ENCODE measurements at regions not wholly inside any gene's neighbourhood (a gene's known extent, or its start where the extent isn't known, plus 50 kb on each side); places are given as distances from the start of the nearest gene placed in this dataset.
"Not testable (repeated sequence)": the region's sequence is repeated elsewhere in the genome, so short reads cannot be mapped to it uniquely, and the experiment has no call there.

- RAD21 ChIA-PET (ENCODE audit: unreplicated experiment), result no interaction called here
- Histone ChIP-seq H2AFZ (ENCODE audit: control insufficient read depth, low read depth, low read length) (no peak overlapping the region), H3K4me3 (no peak overlapping the region), H3K9ac (ENCODE audit: control insufficient read depth, insufficient read depth, low read length) (no peak overlapping the region), H3K9me3 (replicated peaks; ENCODE audit: control insufficient read depth, insufficient read depth, low read length) (no peaks in the 10 kb centered on the region), H4K20me1 (ENCODE audit: control insufficient read depth, insufficient read depth) (no peaks in the 10 kb centered on the region), H3K4me1 (ENCODE audit: control insufficient read depth, insufficient read depth, low read length) (no peaks in the 10 kb centered on the region), H3K4me2 (ENCODE audit: control insufficient read depth, insufficient read depth) (no peak overlapping the region), H3K36me3 (ENCODE audit: control insufficient read depth in 2 of 2, insufficient read depth in 2 of 2, low read length in 1 of 2) (no peaks in the 10 kb centered on the region), H3K79me2 (ENCODE audit: control insufficient read depth, insufficient read depth, low read length) (no peaks in the 10 kb centered on the region), H3K27me3 (replicated peaks in 1 of 2; ENCODE audit: control insufficient read depth in 2 of 2, insufficient read depth in 2 of 2, low read length in 1 of 2) (no peaks in the 10 kb centered on the region), H3K27ac (ENCODE audit: control insufficient read depth, insufficient read depth) (no peak overlapping the region)
- in situ Hi-C loops (cut with MboI) (no loop called here), intact Hi-C loops (cut with micrococcal nuclease; ENCODE audit: unreplicated experiment) (loop anchor here (10.0 kb wide), 1 partner anchor 808 kb away; no protein-coding TSS in a partner anchor)
- FAIRE-seq (no peak), ATAC-seq (no peak), DNase-seq (ENCODE audit: low read depth, low spot score) (no peak)
- SMC1A ChIA-PET (ENCODE audit: uncharacterized antibody, unreplicated experiment), result interaction anchor here (1.2 to 1.5 kb wide), 2 partner anchors 9 to 12 kb away, joined by 3 read pairs; no protein-coding TSS in a partner anchor
- TF ChIP-seq TCF7 (IDR thresholded peaks at IDR 0.05; ENCODE audit: borderline replicate concordance) (no peak), RELB (IDR thresholded peaks at IDR 0.05; ENCODE audit: low read depth) (no peak), ATF7 (IDR thresholded peaks at IDR 0.05; ENCODE audit: low read depth) (no peak), TBL1XR1 (IDR thresholded peaks at IDR 0.05; ENCODE audit: low read depth, low read length) (no peak)
- POLR2A ChIA-PET, result no interaction called here
- no TSS peak for BruUV-seq (replicated peaks)
- WGBS (ENCODE audit: insufficient coverage, insufficient replicate concordance, low lambda C conversion rate, missing lambda C conversion rate), result 48% methylated on average over 9 of the region's 12 CpGs
- CTCF ChIA-PET, result no interaction called here
Measured at GRCh38 chr1:82777240-82777639, 976.5 kb downstream of the ADGRL2 start.

GRCh38 chr1:82776730-82777129, 976.0 kb downstream of the ADGRL2 start:
- H2AFZ ChIP-seq (ENCODE audit: control insufficient read depth, low read depth, low read length); POLR2A ChIA-PET; H3K79me2 ChIP-seq (ENCODE audit: control insufficient read depth, insufficient read depth, low read length); CTCF ChIA-PET; RAD21 ChIA-PET (ENCODE audit: unreplicated experiment); in situ Hi-C loops (cut with MboI); H3K4me3 ChIP-seq; H3K4me2 ChIP-seq (ENCODE audit: control insufficient read depth, insufficient read depth); H3K27me3 ChIP-seq (replicated peaks in 1 of 2; ENCODE audit: control insufficient read depth in 2 of 2, insufficient read depth in 2 of 2, low read length in 1 of 2); H3K36me3 ChIP-seq (ENCODE audit: control insufficient read depth in 2 of 2, insufficient read depth in 2 of 2, low read length in 1 of 2); H4K20me1 ChIP-seq (ENCODE audit: control insufficient read depth, insufficient read depth); ATAC-seq; FAIRE-seq; H3K27ac ChIP-seq (ENCODE audit: control insufficient read depth, insufficient read depth); BruUV-seq (replicated peaks); DNase-seq (ENCODE audit: low read depth, low spot score); H3K9ac ChIP-seq (ENCODE audit: control insufficient read depth, insufficient read depth, low read length); H3K9me3 ChIP-seq (replicated peaks; ENCODE audit: control insufficient read depth, insufficient read depth, low read length); H3K4me1 ChIP-seq (ENCODE audit: control insufficient read depth, insufficient read depth, low read length): not testable (repeated sequence)
- WGBS (ENCODE audit: insufficient coverage, insufficient replicate concordance, low lambda C conversion rate, missing lambda C conversion rate), result 89% methylated on average over 17 of the region's 30 CpGs
- SMC1A ChIA-PET (ENCODE audit: uncharacterized antibody, unreplicated experiment), result interaction anchor here (1.2 kb wide), 1 partner anchor 10 kb away, joined by 3 read pairs; no protein-coding TSS in a partner anchor
- intact Hi-C loops (cut with micrococcal nuclease; ENCODE audit: unreplicated experiment), result loop anchor here (10.0 kb wide), 1 partner anchor 808 kb away; no protein-coding TSS in a partner anchor
